Heart left ventricle (tissue), 16 donors: ENCODE measurements at regions not wholly inside any gene's neighbourhood (a gene's known extent, or its start where the extent isn't known, plus 50 kb on each side); places are given as distances from the start of the nearest gene placed in this dataset.

Experiments used
- ATAC-seq, 4 donors: fragments of 200-7000 bp; cut with Tn5 transposase; one replicate each; pipeline ENCODE4 v1.9.1; 2020 to 2022; ENCODE audit warnings: moderate library complexity in 4 of 4, mild to moderate bottlenecking in 3 of 4, moderate number of reproducible peaks in 1 of 4
- DNase-seq, 5 donors: peaks; one replicate each; pipeline ENCODE4 v3.0.0-alpha.2; 2020
- H3K27ac ChIP-seq, 12 donors: fragments of 200-600 bp; sonication (generic) in 4 of 12; one replicate each; pipeline versions ENCODE4 v1.5.0 to v1.8.0; 2016 to 2022; ENCODE audit warnings: mild to moderate bottlenecking in 2 of 12
- H3K27me3 ChIP-seq, 9 donors: fragments of 200-600 bp; sonication (generic) in 2 of 9; one replicate each; pipeline versions ENCODE4 v1.5.1 to v1.8.0; 2016 to 2022; ENCODE audit warnings: mild to moderate bottlenecking in 3 of 9
- H3K36me3 ChIP-seq, 9 donors: fragments of 200-600 bp; sonication (generic) in 2 of 9; one replicate each; pipeline versions ENCODE4 v1.5.0 to v1.8.0; 2018 to 2022; ENCODE audit warnings: mild to moderate bottlenecking in 2 of 9
- H3K4me1 ChIP-seq, 12 donors: fragments of 200-600 bp; sonication (generic) in 4 of 12; one replicate each; pipeline versions ENCODE4 v1.5.0 to v1.8.0; 2016 to 2022; ENCODE audit warnings: mild to moderate bottlenecking in 3 of 12
- H3K4me3 ChIP-seq, 12 donors: fragments of 200-600 bp; sonication (generic) in 4 of 12; one replicate each; pipeline versions ENCODE4 v1.5.0 to v1.8.0; 2017 to 2022; ENCODE audit warnings: mild to moderate bottlenecking in 9 of 12, moderate library complexity in 4 of 12
- H3K9me3 ChIP-seq, 12 donors: fragments of 200-600 bp; sonication (generic) in 4 of 12; one replicate each; pipeline versions ENCODE4 v1.5.0 to v1.8.0; 2016 to 2022; ENCODE audit warnings: mild to moderate bottlenecking in 1 of 12
- POLR2A ChIP-seq, 2 donors: fragments of 450-650 bp; IDR thresholded peaks; one replicate each; pipeline ENCODE4 v1.6.1; 2017; ENCODE audit warnings: antibody characterized with exemption in 2 of 2, mild to moderate bottlenecking in 2 of 2, moderate library complexity in 2 of 2
- WGBS, 4 donors: extraction: QIAGEN DNeasy Blood & Tissue Kit in 2 of 4; methylation state at CpG; one replicate each; pipeline versions ENCODE4 v1.1.5 to v1.1.7; 2013 to 2018; 5-methylcytosine and 5-hydroxymethylcytosine counted together
- intact Hi-C, 10 donors: fragments of 100-400 bp; cut with DNase I; formaldehyde crosslinking; loops; one replicate each; pipeline versions ENCODE4 v1.11.1 to v1.14.2; 2022
- TF ChIP-seq, protein P1 (sequence below), 12 donors: fragments of 200-600 bp; sonication (generic) in 4 of 12; IDR thresholded peaks; one replicate each; pipeline versions ENCODE4 v1.5.0 to v1.8.0; 2018 to 2022; ENCODE audit warnings: antibody characterized with exemption in 12 of 12, mild to moderate bottlenecking in 5 of 12
- donor health status: ischemic (EF 13 %, LVEDD 7.1; RV severe dilation, severe dysfunction).
- donor health status: healthy with polysubstance abuse.
- donor health status: DM: no; HTN: yes; CAD: no.
- donor health status: DM: no; HTN: no; CAD: no.
- donor health status: ischemic (EF 25% LVEDD 6.9; RV normal size, moderate dysfunction).
- donor health status: ischemic (EF 25% LVEDD 5.7; RV mildly dilated, moderate dysfunction).
- donor health status: healthy.
- donor health status: DM: yes; HTN: yes; CAD: no.
- donor health status: ischemic (EF 35%, LVEDD 5.7; RV mildly dilated, moderate dysfunction).
- donor health status: nonischemic (EF 11% LVEDD 7.7; RV severe dilation, severe dysfunction).
- donor health status: DM: yes; HTN: yes; CAD: no.
- donor health status: PGD.
- donor health status: ischemic (EF 29% LVEDD 5.4; RV normal size, mild dysfunction).
- donor health status: nonischemic (EF 23%, LVEDD 6.1; RV moderate dilation, normal function).

GRCh38 chrX:116281106-116281505, 110.6 kb downstream of the AGTR2 start:
- no peak overlapping the region for H3K27ac ChIP-seq
- H3K27me3 ChIP-seq: no peaks in the 10 kb centered on the region
- intact Hi-C loops: no loop called here
- no peak for ATAC-seq
- H3K4me3 ChIP-seq: no peak overlapping the region
- DNase-seq: no peak
- no peaks in the 10 kb centered on the region for H3K4me1 ChIP-seq
- H3K9me3 ChIP-seq: no peaks in the 10 kb centered on the region
- no peaks in the 10 kb centered on the region for H3K36me3 ChIP-seq
- 50 to 74% (median 63%) methylated on average over 1 of the region's 1 CpG for WGBS, 4 donors
- TF ChIP-seq POLR2A (IDR thresholded peaks at IDR 0.05): no peak
- TF ChIP-seq, protein P1, sequence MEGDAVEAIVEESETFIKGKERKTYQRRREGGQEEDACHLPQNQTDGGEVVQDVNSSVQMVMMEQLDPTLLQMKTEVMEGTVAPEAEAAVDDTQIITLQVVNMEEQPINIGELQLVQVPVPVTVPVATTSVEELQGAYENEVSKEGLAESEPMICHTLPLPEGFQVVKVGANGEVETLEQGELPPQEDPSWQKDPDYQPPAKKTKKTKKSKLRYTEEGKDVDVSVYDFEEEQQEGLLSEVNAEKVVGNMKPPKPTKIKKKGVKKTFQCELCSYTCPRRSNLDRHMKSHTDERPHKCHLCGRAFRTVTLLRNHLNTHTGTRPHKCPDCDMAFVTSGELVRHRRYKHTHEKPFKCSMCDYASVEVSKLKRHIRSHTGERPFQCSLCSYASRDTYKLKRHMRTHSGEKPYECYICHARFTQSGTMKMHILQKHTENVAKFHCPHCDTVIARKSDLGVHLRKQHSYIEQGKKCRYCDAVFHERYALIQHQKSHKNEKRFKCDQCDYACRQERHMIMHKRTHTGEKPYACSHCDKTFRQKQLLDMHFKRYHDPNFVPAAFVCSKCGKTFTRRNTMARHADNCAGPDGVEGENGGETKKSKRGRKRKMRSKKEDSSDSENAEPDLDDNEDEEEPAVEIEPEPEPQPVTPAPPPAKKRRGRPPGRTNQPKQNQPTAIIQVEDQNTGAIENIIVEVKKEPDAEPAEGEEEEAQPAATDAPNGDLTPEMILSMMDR (IDR thresholded peaks at IDR 0.05): no peak

- DNase-seq (no peak), ATAC-seq (no peak)
- H3K4me1 ChIP-seq: no peaks in the 10 kb centered on the region
- no peaks in the 10 kb centered on the region for H3K36me3 ChIP-seq
- H3K27ac ChIP-seq: no peak overlapping the region
- H3K4me3 ChIP-seq: no peak overlapping the region
- TF ChIP-seq, protein P1 (IDR thresholded peaks at IDR 0.05): no peak
- TF ChIP-seq POLR2A (IDR thresholded peaks at IDR 0.05): no peak
- H3K9me3 ChIP-seq: no peaks in the 10 kb centered on the region
- H3K27me3 ChIP-seq: no peaks in the 10 kb centered on the region
- intact Hi-C loops: no loop called here
Measured at GRCh38 chrX:116282751-116283150, 112.2 kb downstream of the AGTR2 start.

DNA sequence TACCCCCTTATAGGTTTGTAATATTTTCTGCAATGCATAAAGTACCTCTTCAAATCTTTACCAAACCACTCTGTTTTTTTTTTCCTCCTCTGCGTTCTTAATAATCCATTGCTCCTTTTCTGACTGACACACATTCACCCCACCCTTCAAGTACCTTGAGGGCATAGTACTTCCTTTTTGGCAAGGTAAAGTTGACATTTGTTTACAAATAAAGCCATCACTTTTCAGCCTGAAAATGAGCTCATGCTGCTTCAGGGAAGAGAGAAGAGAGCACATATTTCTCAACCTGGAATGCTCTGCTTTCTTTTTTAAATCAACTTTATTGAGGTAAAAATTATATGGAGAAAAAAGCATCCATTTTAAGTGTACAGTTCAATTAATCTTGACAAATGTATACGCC, 113.9 kb downstream of the AGTR2 start:
- WGBS, 4 donors: 69 to 84% (median 72%) methylated on average over 2 of the region's 2 CpGs
- TF ChIP-seq, protein P1 (IDR thresholded peaks at IDR 0.05): no peak
- no peak for TF ChIP-seq POLR2A (IDR thresholded peaks at IDR 0.05)

DNA sequence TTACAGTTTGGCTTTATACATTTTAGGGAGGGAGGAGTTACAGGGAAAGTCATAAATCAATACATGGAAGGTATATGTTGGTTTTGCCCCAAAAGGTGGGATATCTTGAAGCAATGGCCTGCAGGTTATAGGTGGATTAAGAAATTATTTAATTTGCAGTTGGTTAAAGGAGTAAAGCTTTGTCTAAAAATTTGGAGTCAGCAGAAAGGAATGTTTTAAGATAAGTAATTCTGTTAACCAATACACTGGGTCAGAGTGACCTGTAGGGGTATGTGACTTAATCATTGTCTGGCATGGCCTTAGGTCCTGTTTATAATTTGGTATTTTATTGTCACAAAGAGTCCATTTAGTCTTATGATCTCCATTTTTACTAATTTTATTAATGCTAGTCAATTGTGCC, 115.0 kb downstream of the AGTR2 start:
- TF ChIP-seq, protein P1 (IDR thresholded peaks at IDR 0.05): no peak
- no peak for TF ChIP-seq POLR2A (IDR thresholded peaks at IDR 0.05)
- H3K9me3 ChIP-seq: no peaks in the 10 kb centered on the region
- ATAC-seq (no peak), DNase-seq (no peak)
- H3K27ac ChIP-seq: no peak overlapping the region
- intact Hi-C loops: no loop called here
- H3K27me3 ChIP-seq: no peaks in the 10 kb centered on the region
- H3K36me3 ChIP-seq: no peaks in the 10 kb centered on the region
- H3K4me3 ChIP-seq: no peak overlapping the region
- H3K4me1 ChIP-seq: no peaks in the 10 kb centered on the region

More for the DNA sequence above, 113.9 kb downstream of the AGTR2 start:
- Histone ChIP-seq H3K4me3 (no peak overlapping the region), H3K27ac (no peak overlapping the region), H3K9me3 (no peaks in the 10 kb centered on the region), H3K27me3 (no peaks in the 10 kb centered on the region), H3K36me3 (no peaks in the 10 kb centered on the region), H3K4me1 (no peaks in the 10 kb centered on the region)
- DNase-seq (no peak), ATAC-seq (no peak)
- intact Hi-C loops: no loop called here
